ENCODE measurements at regions not wholly inside any gene's neighbourhood (a gene's known extent, or its start where the extent isn't known, plus 50 kb on each side); places are given as distances from the start of the nearest gene placed in this dataset.
"Not testable (repeated sequence)": the region's sequence is repeated elsewhere in the genome, so short reads cannot be mapped to it uniquely, and the experiment has no call there.

GRCh38 chr2:160762493-160763128 lies 269.0 kb upstream of the RBMS1 start:
- not testable (repeated sequence) for TF ChIP-seq EZH2 (IDR thresholded peaks at IDR 0.05; ENCODE audit: low read depth, unreplicated experiment); POLR2AphosphoS5 (IDR thresholded peaks at IDR 0.05; ENCODE audit: low read depth); CTCF (conservative IDR thresholded peaks at IDR 0.05; ENCODE audit: low read depth in 2 of 2); CREB1 (CRISPR knock-in tag; IDR thresholded peaks at IDR 0.05; ENCODE audit: low read depth); EZH2phosphoT487 (IDR thresholded peaks at IDR 0.05; ENCODE audit: unreplicated experiment); REST (IDR thresholded peaks at IDR 0.05; ENCODE audit: unreplicated experiment); STAT1 (IDR thresholded peaks at IDR 0.05; ENCODE audit: unreplicated experiment); NANOG (IDR thresholded peaks at IDR 0.05; ENCODE audit: borderline replicate concordance); ETS1 (IDR thresholded peaks at IDR 0.05)
